ENCODE measurements at regions not wholly inside any gene's neighbourhood (a gene's known extent, or its start where the extent isn't known, plus 50 kb on each side); places are given as distances from the start of the nearest gene placed in this dataset.

- 47 to 68% (median 54%) methylated on average over 3 of the region's 3 CpGs for WGBS, 3 donors
- Histone ChIP-seq H3K27ac (no peak overlapping the region), H3K36me3 (no peaks in the 10 kb centered on the region), H3K9me3 (no peaks in the 10 kb centered on the region), H3K27me3 (no peaks in the 10 kb centered on the region), H3K4me1 (ENCODE audit: insufficient read depth) (no peaks in the 10 kb centered on the region), H3K4me3 (no peak overlapping the region)
- intact Hi-C loops (cut with DNase I), result no loop called here
- DNase-seq, result no peak
- TF ChIP-seq EP300 (IDR thresholded peaks at IDR 0.05) (no peak), CTCF (IDR thresholded peaks at IDR 0.05) (no peak), POLR2A (IDR thresholded peaks at IDR 0.05) (no peak)
Observed at GRCh38 chr2:118291251-118291880, 203.1 kb downstream of the INSIG2 start.

GRCh38 chr2:118290411-118291250, 202.4 kb downstream of the INSIG2 start:
- TF ChIP-seq EP300 (IDR thresholded peaks at IDR 0.05) (no peak), POLR2A (IDR thresholded peaks at IDR 0.05) (no peak), CTCF (IDR thresholded peaks at IDR 0.05) (no peak)
- Histone ChIP-seq H3K4me1 (ENCODE audit: insufficient read depth) (no peaks in the 10 kb centered on the region), H3K36me3 (no peaks in the 10 kb centered on the region), H3K4me3 (no peak overlapping the region), H3K9me3 (no peaks in the 10 kb centered on the region), H3K27me3 (no peaks in the 10 kb centered on the region), H3K27ac (no peak overlapping the region)
- intact Hi-C loops (cut with DNase I), result no loop called here
- no peak for DNase-seq
- 50 to 70% (median 56%) methylated on average over 8 of the region's 8 CpGs for WGBS, 3 donors

GRCh38 chr2:118279005-118279404, 190.7 kb downstream of the INSIG2 start:
- no peaks in the 10 kb centered on the region for H3K4me1 ChIP-seq (ENCODE audit: insufficient read depth)
- H3K4me3 ChIP-seq, result no peak overlapping the region
- no peak for TF ChIP-seq CTCF (IDR thresholded peaks at IDR 0.05)
- no peak for TF ChIP-seq POLR2A (IDR thresholded peaks at IDR 0.05)
- no peak for TF ChIP-seq EP300 (IDR thresholded peaks at IDR 0.05)
- intact Hi-C loops (cut with DNase I), result loop anchor here in 1 of 4 donors (5.0 kb wide), 1 partner anchor 1513 kb away; no protein-coding TSS in a partner anchor
- no peaks in the 10 kb centered on the region for H3K27me3 ChIP-seq
- H3K36me3 ChIP-seq, result no peaks in the 10 kb centered on the region
- WGBS, 3 donors, result 42 to 67% (median 46%) methylated on average over 3 of the region's 3 CpGs
- H3K27ac ChIP-seq, result no peak overlapping the region
- no peaks in the 10 kb centered on the region for H3K9me3 ChIP-seq
- DNase-seq, result no peak

GRCh38 chr2:118278046-118278445, 189.8 kb downstream of the INSIG2 start:
- H3K4me3 ChIP-seq, result no peak overlapping the region
- WGBS, 3 donors, result 73 to 79% (median 76%) methylated on average over 5 of the region's 5 CpGs

More at GRCh38 chr2:118278046-118278445, 189.8 kb downstream of the INSIG2 start:
- no peak for TF ChIP-seq EP300 (IDR thresholded peaks at IDR 0.05)
- TF ChIP-seq CTCF (IDR thresholded peaks at IDR 0.05), result no peak
- no peak for TF ChIP-seq POLR2A (IDR thresholded peaks at IDR 0.05)
- Histone ChIP-seq H3K27me3 (no peaks in the 10 kb centered on the region), H3K27ac (no peak overlapping the region), H3K36me3 (no peaks in the 10 kb centered on the region), H3K9me3 (no peaks in the 10 kb centered on the region), H3K4me1 (ENCODE audit: insufficient read depth) (no peaks in the 10 kb centered on the region)
- intact Hi-C loops (cut with DNase I), result loop anchor here in 1 of 4 donors (5.0 kb wide), 1 partner anchor 1514 kb away; no protein-coding TSS in a partner anchor
- no peak for DNase-seq

All from ovary (tissue), 7 donors.